GM12878 (cell line): ENCODE measurements at regions not wholly inside any gene's neighbourhood (a gene's known extent, or its start where the extent isn't known, plus 50 kb on each side); places are given as distances from the start of the nearest gene placed in this dataset.
A peak's percentile ranks its signal among the peaks of the same experiment; 100 is the strongest.

Experiments
- ASH2L ChIP-seq: fragments of 300-600, 200-600 bp; sonication (generic); IDR thresholded peaks from 2 replicates; pipeline ENCODE4 v1.6.1; 2017; ENCODE audit warnings: low read depth, mild to moderate bottlenecking, borderline replicate concordance
- CBX5 ChIP-seq: sonication (generic); IDR thresholded peaks from 2 replicates; pipeline ENCODE4 v1.6.1; 2016; ENCODE audit warnings: low read depth, moderate library complexity, mild to moderate bottlenecking, inconsistent platforms
- CHD1 ChIP-seq: IDR thresholded peaks from 2 replicates; pipeline ENCODE4 v1.6.1; 2012; ENCODE audit warnings: low read depth, low read length, improper control_type of control experiment
- EED ChIP-seq: sonication (generic); IDR thresholded peaks from 2 replicates; pipeline ENCODE4 v1.6.1; 2016; ENCODE audit warnings: antibody characterized with exemption, low read depth
- ETV6 ChIP-seq, 2 experiments: fragments of 450-650 bp in 1 of 2; IDR thresholded peaks in 1 of 2; conservative IDR thresholded peaks in 1 of 2; 2 replicates each; pipeline ENCODE4 v1.6.1; 2014; ENCODE audit warnings: antibody characterized with exemption in 1 of 2, borderline replicate concordance in 1 of 2, low read depth in 1 of 2, mild to moderate bottlenecking in 1 of 2, moderate library complexity in 1 of 2
- IKZF1 ChIP-seq: fragments of 450-650 bp; conservative IDR thresholded peaks from 2 replicates; pipeline ENCODE4 v1.6.1; 2017; ENCODE audit warnings: antibody characterized with exemption, mild to moderate bottlenecking
- IRF4 ChIP-seq: IDR thresholded peaks from 2 replicates; pipeline ENCODE4 v1.6.1; 2011; ENCODE audit warnings: low read depth, low read length
- MEF2A ChIP-seq: IDR thresholded peaks from 2 replicates; pipeline ENCODE4 v1.6.1; 2011; ENCODE audit warnings: low read depth, mild to moderate bottlenecking, low read length, moderate library complexity; ENCODE audit not compliant: insufficient read depth
- NBN ChIP-seq: fragments of 450-650 bp; IDR thresholded peaks from 2 replicates; pipeline ENCODE4 v1.6.1; 2016
- PAX5 ChIP-seq: IDR thresholded peaks from 2 replicates; pipeline ENCODE4 v1.6.1; 2011; ENCODE audit warnings: low read depth, low read length, borderline replicate concordance
- SUPT20H ChIP-seq: IDR thresholded peaks from 2 replicates; pipeline ENCODE4 v1.6.1; 2011; ENCODE audit warnings: low read depth, mild to moderate bottlenecking, low read length, moderate library complexity, borderline replicate concordance; ENCODE audit not compliant: control insufficient read depth
- TCF12 ChIP-seq: IDR thresholded peaks from 2 replicates; pipeline ENCODE4 v1.6.1; 2011; ENCODE audit warnings: low read depth, mild to moderate bottlenecking, low read length
- TCF3 ChIP-seq: IDR thresholded peaks from 2 replicates; pipeline ENCODE4 v1.6.1; 2012; ENCODE audit warnings: low read depth, mild to moderate bottlenecking, low read length, borderline replicate concordance; ENCODE audit not compliant: insufficient read depth
- USF2 ChIP-seq: IDR thresholded peaks from 2 replicates; pipeline ENCODE4 v1.6.1; 2011; ENCODE audit warnings: low read depth, low read length, improper control_type of control experiment, borderline replicate concordance
- WRNIP1 ChIP-seq: IDR thresholded peaks from 2 replicates; pipeline ENCODE4 v1.6.1; 2011; ENCODE audit warnings: low read depth, low read length, improper control_type of control experiment, borderline replicate concordance
- ZNF592 ChIP-seq: fragments of 450-650 bp; IDR thresholded peaks from 2 replicates; pipeline ENCODE4 v1.6.1; 2017; ENCODE audit warnings: mild to moderate bottlenecking, moderate library complexity
- TF ChIP-seq, protein P1 (sequence below): fragments of 450-650 bp; IDR thresholded peaks from 2 replicates; pipeline ENCODE4 v1.6.1; 2017; ENCODE audit warnings: low read depth, mild to moderate bottlenecking, moderate library complexity
- TF ChIP-seq, protein P2 (sequence below): fragments of 450-650 bp; IDR thresholded peaks from 2 replicates; pipeline ENCODE4 v1.6.1; 2016; ENCODE audit warnings: mild to moderate bottlenecking

- peak; percentile 45; the same call in 1 of the 2 replicates for TF ChIP-seq CBX5
- TF ChIP-seq TCF12: peak; percentile 90
- TF ChIP-seq IKZF1: peak; percentile 90
- TF ChIP-seq ASH2L: no peak
- 0 out of 2 replicates have a peak, but pooled peaks have one; percentile 43 for TF ChIP-seq IRF4
- TF ChIP-seq NBN: 0 out of 2 replicates have a peak, but pooled peaks have one; percentile 13
- TF ChIP-seq SUPT20H: no peak
- no peak for TF ChIP-seq WRNIP1
- TF ChIP-seq ZNF592: no peak
- TF ChIP-seq USF2: no peak
- 0 out of 2 replicates have a peak, but pooled peaks have one; percentile 49 for TF ChIP-seq MEF2A
- no peak for TF ChIP-seq CHD1
- TF ChIP-seq, protein P1, sequence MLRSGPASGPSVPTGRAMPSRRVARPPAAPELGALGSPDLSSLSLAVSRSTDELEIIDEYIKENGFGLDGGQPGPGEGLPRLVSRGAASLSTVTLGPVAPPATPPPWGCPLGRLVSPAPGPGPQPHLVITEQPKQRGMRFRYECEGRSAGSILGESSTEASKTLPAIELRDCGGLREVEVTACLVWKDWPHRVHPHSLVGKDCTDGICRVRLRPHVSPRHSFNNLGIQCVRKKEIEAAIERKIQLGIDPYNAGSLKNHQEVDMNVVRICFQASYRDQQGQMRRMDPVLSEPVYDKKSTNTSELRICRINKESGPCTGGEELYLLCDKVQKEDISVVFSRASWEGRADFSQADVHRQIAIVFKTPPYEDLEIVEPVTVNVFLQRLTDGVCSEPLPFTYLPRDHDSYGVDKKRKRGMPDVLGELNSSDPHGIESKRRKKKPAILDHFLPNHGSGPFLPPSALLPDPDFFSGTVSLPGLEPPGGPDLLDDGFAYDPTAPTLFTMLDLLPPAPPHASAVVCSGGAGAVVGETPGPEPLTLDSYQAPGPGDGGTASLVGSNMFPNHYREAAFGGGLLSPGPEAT: peak; percentile 92
- TF ChIP-seq, protein P2, sequence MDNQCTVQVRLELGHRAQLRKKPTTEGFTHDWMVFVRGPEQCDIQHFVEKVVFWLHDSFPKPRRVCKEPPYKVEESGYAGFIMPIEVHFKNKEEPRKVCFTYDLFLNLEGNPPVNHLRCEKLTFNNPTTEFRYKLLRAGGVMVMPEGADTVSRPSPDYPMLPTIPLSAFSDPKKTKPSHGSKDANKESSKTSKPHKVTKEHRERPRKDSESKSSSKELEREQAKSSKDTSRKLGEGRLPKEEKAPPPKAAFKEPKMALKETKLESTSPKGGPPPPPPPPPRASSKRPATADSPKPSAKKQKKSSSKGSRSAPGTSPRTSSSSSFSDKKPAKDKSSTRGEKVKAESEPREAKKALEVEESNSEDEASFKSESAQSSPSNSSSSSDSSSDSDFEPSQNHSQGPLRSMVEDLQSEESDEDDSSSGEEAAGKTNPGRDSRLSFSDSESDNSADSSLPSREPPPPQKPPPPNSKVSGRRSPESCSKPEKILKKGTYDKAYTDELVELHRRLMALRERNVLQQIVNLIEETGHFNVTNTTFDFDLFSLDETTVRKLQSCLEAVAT: peak; percentile 80
- peak; percentile 68; the same call in 1 of the 2 replicates for TF ChIP-seq TCF3
- peak; percentile 73 for TF ChIP-seq EED
- peak in 1 of 2 experiments; percentile 93; a peak in 2 of 4 replicates for TF ChIP-seq ETV6 (conservative IDR thresholded peaks at IDR 0.05 in 1 of 2, IDR thresholded peaks at IDR 0.05 in 1 of 2; ENCODE audit: borderline replicate concordance in 1 of 2, low read depth in 1 of 2)
- TF ChIP-seq PAX5: peak; percentile 63; the same call in 1 of the 2 replicates
These were observed 55.0 kb upstream of the CBFA2T3 start (continued) for GRCh38 chr16:89031715-89032659.
